ENCODE measurements at regions not wholly inside any gene's neighbourhood (a gene's known extent, or its start where the extent isn't known, plus 50 kb on each side); places are given as distances from the start of the nearest gene placed in this dataset.

DNA sequence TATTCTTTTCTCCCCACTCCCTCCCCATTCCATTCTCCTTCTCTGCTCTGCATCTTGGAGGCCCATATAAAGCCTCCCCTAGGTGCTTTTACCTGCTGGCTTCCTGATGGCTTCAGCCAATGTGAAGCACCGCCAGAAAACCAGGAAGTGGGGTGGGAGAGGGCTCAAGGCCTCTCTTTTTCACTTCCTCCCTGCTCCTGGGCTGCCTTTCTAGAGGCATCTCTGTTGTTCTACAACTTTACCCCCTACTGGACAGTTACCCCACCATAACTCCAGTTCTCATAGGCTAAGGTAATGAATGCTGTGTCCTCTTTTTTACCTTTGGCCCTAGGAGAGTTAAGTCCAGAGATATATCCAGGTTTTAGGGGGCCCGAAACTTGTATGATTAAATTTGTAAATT, 62.4 kb upstream of the PPARGC1A start:
- Histone ChIP-seq H3K27me3 (ENCODE audit: low read length) (no peaks in the 10 kb centered on the region), H3K4me3 (ENCODE audit: low read length) (no peak overlapping the region), H3K36me3 (ENCODE audit: low read depth, low read length) (no peaks in the 10 kb centered on the region), H3K4me1 (ENCODE audit: insufficient read depth, low read length) (no peaks in the 10 kb centered on the region), H3K9me3 (ENCODE audit: low read length) (no peaks in the 10 kb centered on the region), H4K20me1 (ENCODE audit: low read length) (no peaks in the 10 kb centered on the region), H2AFZ (ENCODE audit: low read length) (no peak overlapping the region), H3K4me2 (ENCODE audit: low read length) (no peak overlapping the region), H3K79me2 (ENCODE audit: low read length) (no peaks in the 10 kb centered on the region), H3F3A (ENCODE audit: low read length, unreplicated experiment) (no peaks in the 10 kb centered on the region), H3K9ac (ENCODE audit: low read length) (no peak overlapping the region), H3K27ac (ENCODE audit: low read length) (no peak overlapping the region), H3K9me2 (replicated peaks; ENCODE audit: low read length) (no peaks in the 10 kb centered on the region)
- TF ChIP-seq, protein P1, sequence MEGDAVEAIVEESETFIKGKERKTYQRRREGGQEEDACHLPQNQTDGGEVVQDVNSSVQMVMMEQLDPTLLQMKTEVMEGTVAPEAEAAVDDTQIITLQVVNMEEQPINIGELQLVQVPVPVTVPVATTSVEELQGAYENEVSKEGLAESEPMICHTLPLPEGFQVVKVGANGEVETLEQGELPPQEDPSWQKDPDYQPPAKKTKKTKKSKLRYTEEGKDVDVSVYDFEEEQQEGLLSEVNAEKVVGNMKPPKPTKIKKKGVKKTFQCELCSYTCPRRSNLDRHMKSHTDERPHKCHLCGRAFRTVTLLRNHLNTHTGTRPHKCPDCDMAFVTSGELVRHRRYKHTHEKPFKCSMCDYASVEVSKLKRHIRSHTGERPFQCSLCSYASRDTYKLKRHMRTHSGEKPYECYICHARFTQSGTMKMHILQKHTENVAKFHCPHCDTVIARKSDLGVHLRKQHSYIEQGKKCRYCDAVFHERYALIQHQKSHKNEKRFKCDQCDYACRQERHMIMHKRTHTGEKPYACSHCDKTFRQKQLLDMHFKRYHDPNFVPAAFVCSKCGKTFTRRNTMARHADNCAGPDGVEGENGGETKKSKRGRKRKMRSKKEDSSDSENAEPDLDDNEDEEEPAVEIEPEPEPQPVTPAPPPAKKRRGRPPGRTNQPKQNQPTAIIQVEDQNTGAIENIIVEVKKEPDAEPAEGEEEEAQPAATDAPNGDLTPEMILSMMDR (conservative IDR thresholded peaks at IDR 0.05; ENCODE audit: low read depth, low read length) = no peak
- TF ChIP-seq EZH2 (IDR thresholded peaks at IDR 0.05; ENCODE audit: low read length, unreplicated experiment) (no peak), EZH2phosphoT487 (IDR thresholded peaks at IDR 0.05; ENCODE audit: borderline replicate concordance, low read length) (no peak)
- ATAC-seq (no peak), DNase-seq (no peak)
- BruUV-seq (replicated peaks) = no TSS peak
- ChIA-PET POLR2A (ENCODE audit: unreplicated experiment) (no interaction called here), CTCF (no interaction called here)
- intact Hi-C loops (cut with micrococcal nuclease) = no loop called here

GRCh38 chr4:23947826-23948225, 58.0 kb upstream of the PPARGC1A start:
- Histone ChIP-seq H2AFZ (ENCODE audit: low read length) (no peak overlapping the region), H3K4me3 (ENCODE audit: low read length) (no peak overlapping the region), H3K9me2 (replicated peaks; ENCODE audit: low read length) (no peaks in the 10 kb centered on the region), H4K20me1 (ENCODE audit: low read length) (no peaks in the 10 kb centered on the region), H3K27ac (ENCODE audit: low read length) (no peak overlapping the region), H3K9me3 (ENCODE audit: low read length) (no peaks in the 10 kb centered on the region), H3K9ac (ENCODE audit: low read length) (no peak overlapping the region), H3K79me2 (ENCODE audit: low read length) (no peaks in the 10 kb centered on the region), H3F3A (ENCODE audit: low read length, unreplicated experiment) (no peaks in the 10 kb centered on the region), H3K4me2 (ENCODE audit: low read length) (no peak overlapping the region), H3K27me3 (ENCODE audit: low read length) (no peaks in the 10 kb centered on the region), H3K36me3 (ENCODE audit: low read depth, low read length) (no peaks in the 10 kb centered on the region), H3K4me1 (ENCODE audit: insufficient read depth, low read length) (no peaks in the 10 kb centered on the region)
- ATAC-seq (no peak), DNase-seq (no peak)
- intact Hi-C loops (cut with micrococcal nuclease) = no loop called here
- no peak for TF ChIP-seq EZH2 (IDR thresholded peaks at IDR 0.05; ENCODE audit: low read length, unreplicated experiment)
- TF ChIP-seq, protein P1 (conservative IDR thresholded peaks at IDR 0.05; ENCODE audit: low read depth, low read length) = no peak
- no peak for TF ChIP-seq EZH2phosphoT487 (IDR thresholded peaks at IDR 0.05; ENCODE audit: borderline replicate concordance, low read length)
- POLR2A ChIA-PET (ENCODE audit: unreplicated experiment) = no interaction called here
- CTCF ChIA-PET = no interaction called here
- no TSS peak for BruUV-seq (replicated peaks)

- ATAC-seq = no peak
- Histone ChIP-seq H3K27ac (ENCODE audit: low read length) (no peak overlapping the region), H3K9ac (ENCODE audit: low read length) (no peak overlapping the region), H3K9me2 (replicated peaks; ENCODE audit: low read length) (no peaks in the 10 kb centered on the region), H3K27me3 (ENCODE audit: low read length) (no peaks in the 10 kb centered on the region), H3K4me3 (ENCODE audit: low read length) (no peak overlapping the region), H3K36me3 (ENCODE audit: low read depth, low read length) (no peaks in the 10 kb centered on the region), H3K4me2 (ENCODE audit: low read length) (no peak overlapping the region), H3F3A (ENCODE audit: low read length, unreplicated experiment) (no peaks in the 10 kb centered on the region), H3K79me2 (ENCODE audit: low read length) (no peaks in the 10 kb centered on the region), H2AFZ (ENCODE audit: low read length) (no peak overlapping the region), H3K9me3 (ENCODE audit: low read length) (no peaks in the 10 kb centered on the region), H4K20me1 (ENCODE audit: low read length) (no peaks in the 10 kb centered on the region), H3K4me1 (ENCODE audit: insufficient read depth, low read length) (no peaks in the 10 kb centered on the region)
- intact Hi-C loops (cut with micrococcal nuclease) = no loop called here
- TF ChIP-seq, protein P1 (conservative IDR thresholded peaks at IDR 0.05; ENCODE audit: low read depth, low read length) = no peak
- TF ChIP-seq EZH2 (IDR thresholded peaks at IDR 0.05; ENCODE audit: low read length, unreplicated experiment) (no peak), EZH2phosphoT487 (IDR thresholded peaks at IDR 0.05; ENCODE audit: borderline replicate concordance, low read length) (no peak)
- no peak for DNase-seq
- ChIA-PET POLR2A (ENCODE audit: unreplicated experiment) (no interaction called here), CTCF (no interaction called here)
- no TSS peak for BruUV-seq (replicated peaks)
These were observed 56.5 kb upstream of the PPARGC1A start for GRCh38 chr4:23946299-23946698.
